ENCODE measurements at regions not wholly inside any gene's neighbourhood (a gene's known extent, or its start where the extent isn't known, plus 50 kb on each side); places are given as distances from the start of the nearest gene placed in this dataset.

DNA sequence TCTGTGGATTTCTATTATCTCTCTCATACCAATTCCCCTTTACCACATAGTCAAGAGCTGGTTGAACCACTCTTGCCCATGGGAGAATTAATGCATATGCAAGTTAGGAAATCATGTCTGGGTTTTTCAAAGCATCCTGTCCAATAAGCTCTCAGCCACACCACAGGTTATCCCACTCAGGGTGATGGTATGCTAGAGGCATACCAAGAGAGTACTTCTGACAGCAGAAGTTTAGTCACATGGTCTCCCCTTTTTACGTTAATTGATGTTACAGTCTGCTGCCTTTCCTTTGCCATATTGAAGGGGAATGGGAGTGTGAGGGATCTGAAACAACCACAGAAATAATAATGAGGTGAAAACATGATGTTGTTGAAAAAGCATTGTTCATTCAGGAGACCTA is 135.8 kb upstream of the PBX1 start:
- Histone ChIP-seq H3K4me3 (replicated peaks; ENCODE audit: insufficient read depth, low read length) (no peak overlapping the region), H3K27me3 (ENCODE audit: insufficient read depth, poor library complexity, severe bottlenecking) (no peaks in the 10 kb centered on the region), H3K27ac (replicated peaks) (no peak overlapping the region)
- DNase-seq (ENCODE audit: low read depth in 1 of 2, low spot score in 1 of 2): no peak
- no peak for TF ChIP-seq GABPA (IDR thresholded peaks at IDR 0.05; ENCODE audit: low read depth)
- TF ChIP-seq SPI1 (IDR thresholded peaks at IDR 0.05; ENCODE audit: borderline replicate concordance, low read depth): no peak
- TF ChIP-seq, protein P1, sequence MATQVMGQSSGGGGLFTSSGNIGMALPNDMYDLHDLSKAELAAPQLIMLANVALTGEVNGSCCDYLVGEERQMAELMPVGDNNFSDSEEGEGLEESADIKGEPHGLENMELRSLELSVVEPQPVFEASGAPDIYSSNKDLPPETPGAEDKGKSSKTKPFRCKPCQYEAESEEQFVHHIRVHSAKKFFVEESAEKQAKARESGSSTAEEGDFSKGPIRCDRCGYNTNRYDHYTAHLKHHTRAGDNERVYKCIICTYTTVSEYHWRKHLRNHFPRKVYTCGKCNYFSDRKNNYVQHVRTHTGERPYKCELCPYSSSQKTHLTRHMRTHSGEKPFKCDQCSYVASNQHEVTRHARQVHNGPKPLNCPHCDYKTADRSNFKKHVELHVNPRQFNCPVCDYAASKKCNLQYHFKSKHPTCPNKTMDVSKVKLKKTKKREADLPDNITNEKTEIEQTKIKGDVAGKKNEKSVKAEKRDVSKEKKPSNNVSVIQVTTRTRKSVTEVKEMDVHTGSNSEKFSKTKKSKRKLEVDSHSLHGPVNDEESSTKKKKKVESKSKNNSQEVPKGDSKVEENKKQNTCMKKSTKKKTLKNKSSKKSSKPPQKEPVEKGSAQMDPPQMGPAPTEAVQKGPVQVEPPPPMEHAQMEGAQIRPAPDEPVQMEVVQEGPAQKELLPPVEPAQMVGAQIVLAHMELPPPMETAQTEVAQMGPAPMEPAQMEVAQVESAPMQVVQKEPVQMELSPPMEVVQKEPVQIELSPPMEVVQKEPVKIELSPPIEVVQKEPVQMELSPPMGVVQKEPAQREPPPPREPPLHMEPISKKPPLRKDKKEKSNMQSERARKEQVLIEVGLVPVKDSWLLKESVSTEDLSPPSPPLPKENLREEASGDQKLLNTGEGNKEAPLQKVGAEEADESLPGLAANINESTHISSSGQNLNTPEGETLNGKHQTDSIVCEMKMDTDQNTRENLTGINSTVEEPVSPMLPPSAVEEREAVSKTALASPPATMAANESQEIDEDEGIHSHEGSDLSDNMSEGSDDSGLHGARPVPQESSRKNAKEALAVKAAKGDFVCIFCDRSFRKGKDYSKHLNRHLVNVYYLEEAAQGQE (IDR thresholded peaks at IDR 0.05; ENCODE audit: insufficient replicate concordance, low read depth): no peak
- TF ChIP-seq POLR2AphosphoS5 (IDR thresholded peaks at IDR 0.05; ENCODE audit: low read depth): no peak

DNA sequence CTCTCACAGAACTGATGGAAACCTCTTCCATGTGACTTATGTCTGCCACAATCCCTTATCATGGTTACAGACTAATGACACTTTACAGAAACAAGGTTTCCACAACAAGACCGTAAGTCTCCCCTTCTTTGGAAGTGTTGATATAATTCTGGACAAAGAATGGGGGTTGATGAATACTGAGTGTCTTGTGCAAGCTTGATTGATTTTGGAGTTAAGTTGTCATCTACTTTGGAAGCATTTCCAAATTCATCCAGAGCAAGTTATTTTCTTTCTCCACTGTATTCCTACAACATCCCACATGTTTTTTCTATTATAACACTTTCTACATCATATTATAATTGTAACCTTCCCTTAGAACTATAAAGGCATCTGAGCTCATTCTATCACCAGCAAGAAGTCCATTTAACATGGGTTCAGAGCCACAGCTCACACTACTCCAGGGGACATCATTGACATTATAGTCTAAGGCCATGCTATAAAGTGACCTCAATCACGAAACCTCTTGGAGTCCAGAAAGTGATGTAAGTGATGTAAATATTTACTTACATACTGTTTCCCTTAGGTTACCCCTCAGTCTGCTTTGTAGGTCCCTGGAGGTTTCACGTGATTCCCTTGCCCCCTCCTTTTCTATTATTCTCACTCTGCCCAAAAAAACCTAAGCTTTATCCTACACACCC is 125.7 kb upstream of the PBX1 start:
- Histone ChIP-seq H3K27me3 (ENCODE audit: insufficient read depth, poor library complexity, severe bottlenecking) (no peaks in the 10 kb centered on the region), H3K27ac (replicated peaks) (no peak overlapping the region), H3K4me3 (replicated peaks; ENCODE audit: insufficient read depth, low read length) (no peak overlapping the region)
- DNase-seq (ENCODE audit: low read depth in 1 of 2, low spot score in 1 of 2): no peak
- no peak for TF ChIP-seq POLR2AphosphoS5 (IDR thresholded peaks at IDR 0.05; ENCODE audit: low read depth)
- TF ChIP-seq, protein P1 (IDR thresholded peaks at IDR 0.05; ENCODE audit: insufficient replicate concordance, low read depth): no peak
- no peak for TF ChIP-seq SPI1 (IDR thresholded peaks at IDR 0.05; ENCODE audit: borderline replicate concordance, low read depth)
- TF ChIP-seq CTCF (IDR thresholded peaks at IDR 0.05; ENCODE audit: insufficient read depth, low read length): no peak
- TF ChIP-seq GABPA (IDR thresholded peaks at IDR 0.05; ENCODE audit: low read depth): no peak

DNA sequence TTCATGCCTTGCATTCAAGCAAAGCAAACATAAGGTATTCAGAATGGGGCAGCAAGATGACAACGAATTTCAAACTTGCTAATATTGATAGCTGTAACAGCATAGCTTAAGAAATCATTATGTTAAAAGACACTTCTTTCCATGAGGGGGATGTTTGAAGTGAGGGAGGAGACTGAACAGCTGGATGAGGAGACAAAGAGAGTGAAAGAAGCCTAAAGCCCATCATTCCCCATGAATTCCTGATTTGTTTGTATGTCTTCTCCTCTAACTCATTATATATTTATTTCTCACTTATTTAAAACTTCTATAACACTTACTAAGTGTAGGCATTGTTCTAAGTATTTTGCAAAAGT is 125.2 kb upstream of the PBX1 start:
- Histone ChIP-seq H3K27me3 (ENCODE audit: insufficient read depth, poor library complexity, severe bottlenecking) (no peaks in the 10 kb centered on the region), H3K4me3 (replicated peaks; ENCODE audit: insufficient read depth, low read length) (no peak overlapping the region), H3K27ac (replicated peaks) (no peak overlapping the region)
- no peak for TF ChIP-seq GABPA (IDR thresholded peaks at IDR 0.05; ENCODE audit: low read depth)
- TF ChIP-seq POLR2AphosphoS5 (IDR thresholded peaks at IDR 0.05; ENCODE audit: low read depth): no peak
- TF ChIP-seq CTCF (IDR thresholded peaks at IDR 0.05; ENCODE audit: insufficient read depth, low read length): no peak
- no peak for DNase-seq (ENCODE audit: low read depth in 1 of 2, low spot score in 1 of 2)

GRCh38 chr1:164440232-164440631 is 118.8 kb upstream of the PBX1 start:
- TF ChIP-seq GABPA (IDR thresholded peaks at IDR 0.05; ENCODE audit: low read depth): no peak
- no peak for TF ChIP-seq SPI1 (IDR thresholded peaks at IDR 0.05; ENCODE audit: borderline replicate concordance, low read depth)
- TF ChIP-seq, protein P1 (IDR thresholded peaks at IDR 0.05; ENCODE audit: insufficient replicate concordance, low read depth): no peak
- TF ChIP-seq CTCF (IDR thresholded peaks at IDR 0.05; ENCODE audit: insufficient read depth, low read length): no peak
- TF ChIP-seq POLR2AphosphoS5 (IDR thresholded peaks at IDR 0.05; ENCODE audit: low read depth): no peak
- no peak for DNase-seq (ENCODE audit: low read depth in 1 of 2, low spot score in 1 of 2)
- H3K27me3 ChIP-seq (ENCODE audit: insufficient read depth, poor library complexity, severe bottlenecking): no peaks in the 10 kb centered on the region
- H3K27ac ChIP-seq (replicated peaks): no peak overlapping the region
- no peak overlapping the region for H3K4me3 ChIP-seq (replicated peaks; ENCODE audit: insufficient read depth, low read length)

Data from HL-60 (cell line).